HG02981 (cell line): ENCODE measurements at regions not wholly inside any gene's neighbourhood (a gene's known extent, or its start where the extent isn't known, plus 50 kb on each side); places are given as distances from the start of the nearest gene placed in this dataset.
A peak's percentile ranks its signal among the peaks of the same experiment; 100 is the strongest.

Experiments
- ATAC-seq: cut with Tn5 transposase; IDR thresholded peaks from one replicate; pipeline ENCODE4 v1.9.1; 2021; ENCODE audit warnings: mild to moderate bottlenecking, moderate library complexity; ENCODE audit not compliant: unreplicated experiment

GRCh38 chr3:46091741-46092701 lies 64.7 kb upstream of the XCR1 start:
- ATAC-seq: no peak

DNA sequence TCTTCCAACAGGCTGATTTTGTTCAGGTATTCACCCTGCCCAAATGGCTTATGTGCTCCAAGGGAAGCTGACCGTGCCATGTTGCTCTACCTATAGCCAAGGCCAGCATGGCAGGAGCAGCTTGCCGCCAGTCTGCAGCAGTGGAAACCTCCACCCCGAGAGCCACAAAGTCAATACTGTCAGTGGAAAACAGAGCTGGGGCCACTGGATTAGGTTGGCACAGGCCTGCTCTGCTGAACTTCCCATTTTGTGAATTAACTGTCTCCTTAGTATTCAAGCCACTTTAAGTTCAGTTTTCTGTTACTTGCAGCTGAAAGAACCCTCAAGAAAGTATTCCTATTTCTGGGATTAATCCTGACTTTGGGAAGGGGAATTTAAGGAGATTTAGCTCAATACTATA lies 63.8 kb upstream of the XCR1 start:
- no peak for ATAC-seq

DNA sequence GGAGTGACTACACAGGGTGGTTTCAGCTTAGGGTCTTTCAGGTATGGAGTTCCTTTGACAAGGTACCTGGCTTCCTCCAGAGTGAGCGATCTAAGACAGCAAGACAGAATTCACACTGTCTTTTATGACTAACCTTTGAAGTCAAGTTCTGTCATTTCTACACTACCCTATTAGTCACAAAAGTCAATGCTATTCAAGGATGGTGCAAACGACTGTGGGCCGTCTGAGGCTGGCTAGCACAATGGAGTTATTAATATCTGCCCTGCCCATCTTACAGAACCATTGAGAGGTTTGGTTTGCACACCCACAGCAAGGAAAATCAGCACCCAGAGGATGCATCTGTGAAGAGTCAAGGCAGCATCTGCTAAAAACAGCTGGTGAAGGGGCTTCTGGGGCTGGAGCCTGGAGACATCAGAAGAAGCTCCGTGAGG lies 62.9 kb upstream of the XCR1 start:
- ATAC-seq: no peak

DNA sequence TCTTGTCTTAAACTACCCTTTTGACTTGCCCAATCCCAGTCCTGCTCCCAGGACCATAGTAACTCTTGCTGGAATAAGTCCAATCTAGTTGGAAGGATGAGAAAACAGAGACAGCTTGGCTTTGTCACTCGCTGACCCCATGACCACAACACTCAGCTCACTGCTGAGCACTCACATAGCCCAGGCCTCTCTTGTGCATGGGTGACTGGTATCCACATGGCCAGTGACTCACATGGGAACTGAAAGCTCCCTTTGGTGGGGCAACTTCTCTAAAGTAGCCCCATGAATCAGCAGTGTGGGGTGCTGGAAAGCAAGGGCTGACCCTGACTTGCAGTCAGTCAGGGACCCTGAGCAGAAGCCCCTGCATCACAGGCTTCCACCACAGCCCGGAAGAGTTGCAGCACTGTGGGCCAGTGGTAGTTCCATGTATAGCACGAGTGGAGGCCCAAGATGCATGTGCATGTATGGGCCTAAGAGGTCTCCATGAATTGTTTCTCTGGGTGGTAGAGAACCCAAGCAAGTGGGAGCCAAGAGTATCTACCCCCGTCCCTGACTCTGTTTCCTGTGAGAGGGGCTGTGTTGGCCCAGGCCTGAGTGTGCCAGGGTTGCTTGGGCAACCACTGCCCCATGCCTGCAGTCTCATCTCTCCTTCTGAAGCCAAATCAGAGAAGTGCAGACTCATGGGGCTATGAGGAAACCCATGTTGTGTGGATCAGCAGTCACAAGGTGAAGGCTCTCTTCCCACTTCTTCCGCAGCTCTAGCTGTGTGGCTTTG lies 62.1 kb upstream of the XCR1 start:
- ATAC-seq: peak; percentile 57

DNA sequence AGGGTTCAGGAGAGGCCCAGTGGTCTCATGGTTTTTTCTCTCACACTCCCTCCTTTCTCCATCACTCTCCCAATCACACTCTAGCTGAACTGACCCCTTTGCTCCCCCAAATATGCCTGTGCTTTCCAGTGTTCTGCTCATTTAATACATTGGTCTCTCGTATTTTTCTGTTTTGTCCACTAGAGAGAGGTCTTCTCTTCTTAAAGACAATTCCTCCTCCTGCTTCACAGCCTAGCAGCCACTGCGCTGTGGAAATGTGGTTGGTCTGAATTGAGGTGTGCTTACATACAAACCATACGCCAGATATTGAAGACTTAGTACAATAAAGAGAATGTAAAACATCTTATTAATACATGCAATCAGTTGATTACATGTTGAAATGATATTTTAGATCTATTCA lies 60.6 kb upstream of the XCR1 start:
- ATAC-seq: no peak

DNA sequence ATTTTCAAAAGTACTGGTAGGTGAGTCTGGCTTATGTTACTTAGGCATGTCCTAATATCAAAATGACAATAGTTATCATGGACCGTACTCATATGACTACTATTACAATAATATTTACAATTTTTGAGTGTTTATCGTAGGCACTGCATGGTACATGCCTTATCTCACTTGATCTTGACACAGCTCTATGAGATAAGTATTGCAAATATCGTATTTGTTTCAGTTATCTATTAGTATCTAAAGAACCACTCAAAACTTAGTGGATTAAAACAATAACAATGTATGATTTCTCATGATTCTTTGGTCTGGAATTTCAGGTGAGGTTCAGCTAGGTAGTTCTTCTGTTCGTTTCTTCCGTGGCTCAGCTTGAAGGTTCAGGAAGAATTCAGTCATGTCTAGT lies 59.7 kb upstream of the XCR1 start:
- ATAC-seq: no peak

GRCh38 chr3:46086083-46086437 lies 58.8 kb upstream of the XCR1 start:
- no peak for ATAC-seq

- ATAC-seq: no peak
Observed at GRCh38 chr3:46085421-46086082, 58.3 kb upstream of the XCR1 start.

DNA sequence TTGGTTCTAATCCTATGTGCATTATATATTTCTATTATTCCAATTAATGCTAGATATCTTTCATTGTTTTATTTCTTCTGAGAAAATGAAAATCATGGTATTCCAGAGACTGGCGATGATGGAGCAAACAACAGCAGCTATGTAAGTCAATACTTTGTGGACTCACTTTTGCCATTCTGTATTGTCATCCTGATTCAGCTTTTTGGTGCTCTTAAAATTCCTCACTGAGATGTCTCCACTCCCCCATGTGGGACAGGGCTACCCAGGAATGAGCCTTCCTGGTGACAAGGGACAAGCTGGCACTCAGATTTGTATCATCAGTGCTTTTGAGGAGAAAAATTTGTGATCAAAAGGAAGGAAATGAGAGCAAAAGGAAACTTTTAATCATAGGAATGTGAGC lies 56.7 kb upstream of the XCR1 start:
- no peak for ATAC-seq

DNA sequence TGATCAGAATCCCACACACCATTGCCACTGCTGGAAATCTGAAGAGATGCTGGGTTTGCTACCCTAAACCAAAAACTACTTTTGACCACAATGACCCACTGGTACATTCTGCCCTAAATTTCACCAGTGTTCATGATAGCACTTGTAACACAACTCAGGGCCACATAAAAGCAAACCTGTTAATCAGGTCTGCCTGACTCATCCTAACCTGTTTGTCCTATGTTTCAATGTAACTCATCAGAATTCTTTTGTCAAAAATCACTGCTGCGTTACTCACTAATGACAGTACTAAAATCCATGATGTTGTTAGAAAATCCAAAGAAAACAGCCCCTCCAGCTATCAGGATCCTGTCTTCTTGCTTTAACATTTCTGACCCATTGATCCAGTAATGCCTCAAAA lies 55.6 kb upstream of the XCR1 start:
- no peak for ATAC-seq

DNA sequence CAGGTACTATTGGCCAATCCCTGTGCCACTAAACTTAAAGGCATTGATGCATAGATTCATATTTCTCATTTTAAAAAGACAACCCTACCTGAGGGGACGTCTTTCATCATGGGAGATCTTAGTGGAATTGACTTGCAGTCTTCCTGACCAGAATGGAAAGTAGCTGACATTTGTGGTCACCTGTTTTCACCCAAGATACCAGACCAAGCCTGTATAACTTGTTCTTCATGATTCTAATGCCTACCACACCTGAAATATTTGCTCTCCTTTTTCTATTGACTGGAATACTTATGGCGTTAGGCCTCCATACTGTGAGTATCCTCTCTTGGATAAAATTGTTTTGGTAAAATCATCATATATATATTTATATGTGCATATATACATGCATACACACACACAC lies 54.7 kb upstream of the XCR1 start:
- ATAC-seq: no peak

GRCh38 chr3:46080969-46081345 lies 53.7 kb upstream of the XCR1 start:
- ATAC-seq: no peak

GRCh38 chr3:46080124-46080968 lies 53.1 kb upstream of the XCR1 start:
- no peak for ATAC-seq

DNA sequence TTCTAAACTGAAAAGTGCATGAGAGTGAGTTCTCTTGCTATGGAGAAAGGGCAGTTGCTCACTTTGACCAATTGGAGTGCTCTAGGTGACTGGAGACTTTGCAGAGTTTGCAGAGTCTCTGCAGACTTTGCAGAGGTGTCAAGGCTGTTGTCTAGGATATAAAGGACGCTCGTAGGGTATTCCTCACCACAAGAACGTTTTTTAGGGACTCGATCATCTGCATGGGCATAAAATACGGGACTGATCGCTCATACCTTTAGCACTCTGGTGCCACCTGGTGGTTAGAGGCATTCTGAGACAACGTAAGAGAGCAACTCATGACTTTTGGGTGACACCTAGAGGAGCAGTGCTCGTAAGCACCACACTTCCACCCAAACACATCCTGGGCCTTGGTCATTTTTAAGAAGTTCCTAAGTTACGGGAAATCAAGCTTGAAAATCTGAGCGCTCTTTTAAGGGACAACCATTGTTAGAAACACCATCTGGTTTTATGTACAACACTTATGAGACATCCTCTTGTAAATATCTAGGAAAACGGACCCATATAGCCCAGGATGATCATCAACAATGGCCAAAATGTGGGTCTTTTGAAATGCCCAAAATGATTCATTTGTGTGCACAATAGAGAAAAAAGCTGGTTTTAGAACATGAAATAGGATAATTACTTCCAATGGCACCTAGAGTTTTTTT lies 51.6 kb upstream of the XCR1 start:
- peak; percentile 80 for ATAC-seq
